Pancreas (tissue), 10 donors: ENCODE measurements at regions not wholly inside any gene's neighbourhood (a gene's known extent, or its start where the extent isn't known, plus 50 kb on each side); places are given as distances from the start of the nearest gene placed in this dataset.

ENCODE experiments used
- ATAC-seq, 4 donors: fragments of 200-7000 bp; cut with Tn5 transposase; one replicate each; pipeline versions ENCODE4 v1.8.0 to v1.9.1; 2020; ENCODE audit warnings: mild to moderate bottlenecking in 4 of 4, moderate library complexity in 4 of 4
- DNase-seq, 6 donors: peaks; one replicate each; pipeline ENCODE4 v3.0.0-alpha.2; 2020
- FAIRE-seq: peaks from 2 replicates; lab custom pipeline; 2012; peaks lifted over from hg19 to GRCh38; lab: Jason Lieb, UNC
- H3K27ac ChIP-seq, 4 donors: fragments of 200-600 bp; sonication (generic); 1 replicate in 3 of 4; 2 replicates in 1 of 4; pipeline versions ENCODE4 v1.5.0 to v1.8.0; 2020
- H3K27me3 ChIP-seq, 4 donors: fragments of 200-600 bp; one replicate each; pipeline ENCODE4 v1.8.0; 2021
- H3K36me3 ChIP-seq, 3 donors: fragments of 200-600 bp; sonication (generic) in 1 of 3; one replicate each; pipeline versions ENCODE4 v1.5.0 to v1.8.0; 2020 to 2021
- H3K4me1 ChIP-seq, 3 donors: fragments of 200-600 bp; one replicate each; pipeline ENCODE4 v1.8.0; 2021
- H3K4me3 ChIP-seq, 4 donors: fragments of 200-600 bp; sonication (generic) in 2 of 4; one replicate each; pipeline versions ENCODE4 v1.5.0 to v1.8.0; 2020 to 2021
- H3K9me3 ChIP-seq, 4 donors: fragments of 200-600 bp; one replicate each; pipeline ENCODE4 v1.8.0; 2021
- WGBS, 2 donors: extraction: QIAGEN DNeasy Blood & Tissue Kit; methylation state at CpG; one replicate each; pipeline ENCODE4 v1.1.7; 2013; 5-methylcytosine and 5-hydroxymethylcytosine counted together
- intact Hi-C, 3 donors: fragments of 100-400 bp; cut with DNase I; formaldehyde crosslinking; loops; one replicate each; pipeline versions ENCODE4 v1.11.1 to v1.14.2; 2022
- TF ChIP-seq, protein P1 (sequence below), 4 donors: fragments of 200-600 bp; sonication (generic) in 3 of 4; IDR thresholded peaks; one replicate each; pipeline versions ENCODE4 v1.5.0 to v1.8.0; 2021; ENCODE audit warnings: antibody characterized with exemption in 4 of 4
- donor health status: healthy with polysubstance abuse.
- donor health status: DM: no; HTN: no; CAD: no; lungs with moderate emphysema.
- donor health status: DM: no; HTN: no; CAD: no.
- donor health status: control.
- donor health status: control.
- donor health status: Bipolar disorder and iron deficiency.
- donor health status: DM: yes; HTN: yes; CAD: no.
- donor health status: DM: no; HTN: no; CAD: no.
- donor health status: DM: no; HTN: no; CAD: no.
- donor health status: DM: yes; HTN: yes; CAD: no.

DNA sequence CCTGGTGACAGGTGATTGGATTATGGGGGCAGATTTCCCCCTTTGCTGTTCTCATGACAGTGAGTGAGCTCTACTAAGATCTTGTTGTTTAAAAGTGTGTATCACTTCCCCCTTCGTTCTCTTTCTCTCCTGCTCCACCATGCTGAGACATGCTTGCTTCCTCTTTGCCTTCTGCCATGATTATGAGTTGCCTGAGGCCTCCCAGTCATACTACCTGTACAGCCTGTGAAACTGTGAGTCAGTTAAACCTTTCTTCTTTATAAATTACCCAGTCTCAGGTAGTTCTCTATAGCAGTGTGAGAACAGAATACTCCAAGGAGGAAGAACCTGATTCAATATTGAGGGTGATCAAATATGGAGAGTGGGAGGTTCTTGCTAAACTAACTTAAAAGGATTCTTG is 724.9 kb downstream of the DOK5 start:
- ATAC-seq = no peak
- Histone ChIP-seq H3K27ac (no peak overlapping the region), H3K36me3 (no peaks in the 10 kb centered on the region), H3K4me1 (no peaks in the 10 kb centered on the region), H3K4me3 (no peak overlapping the region), H3K27me3 (no peaks in the 10 kb centered on the region), H3K9me3 (no peaks in the 10 kb centered on the region)
- DNase-seq = no peak
- no peak for FAIRE-seq
- WGBS, 2 donors = 72 to 79% methylated on average over 1 of the region's 1 CpG
- TF ChIP-seq, protein P1, sequence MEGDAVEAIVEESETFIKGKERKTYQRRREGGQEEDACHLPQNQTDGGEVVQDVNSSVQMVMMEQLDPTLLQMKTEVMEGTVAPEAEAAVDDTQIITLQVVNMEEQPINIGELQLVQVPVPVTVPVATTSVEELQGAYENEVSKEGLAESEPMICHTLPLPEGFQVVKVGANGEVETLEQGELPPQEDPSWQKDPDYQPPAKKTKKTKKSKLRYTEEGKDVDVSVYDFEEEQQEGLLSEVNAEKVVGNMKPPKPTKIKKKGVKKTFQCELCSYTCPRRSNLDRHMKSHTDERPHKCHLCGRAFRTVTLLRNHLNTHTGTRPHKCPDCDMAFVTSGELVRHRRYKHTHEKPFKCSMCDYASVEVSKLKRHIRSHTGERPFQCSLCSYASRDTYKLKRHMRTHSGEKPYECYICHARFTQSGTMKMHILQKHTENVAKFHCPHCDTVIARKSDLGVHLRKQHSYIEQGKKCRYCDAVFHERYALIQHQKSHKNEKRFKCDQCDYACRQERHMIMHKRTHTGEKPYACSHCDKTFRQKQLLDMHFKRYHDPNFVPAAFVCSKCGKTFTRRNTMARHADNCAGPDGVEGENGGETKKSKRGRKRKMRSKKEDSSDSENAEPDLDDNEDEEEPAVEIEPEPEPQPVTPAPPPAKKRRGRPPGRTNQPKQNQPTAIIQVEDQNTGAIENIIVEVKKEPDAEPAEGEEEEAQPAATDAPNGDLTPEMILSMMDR (IDR thresholded peaks at IDR 0.05) = no peak
- intact Hi-C loops = no loop called here

DNA sequence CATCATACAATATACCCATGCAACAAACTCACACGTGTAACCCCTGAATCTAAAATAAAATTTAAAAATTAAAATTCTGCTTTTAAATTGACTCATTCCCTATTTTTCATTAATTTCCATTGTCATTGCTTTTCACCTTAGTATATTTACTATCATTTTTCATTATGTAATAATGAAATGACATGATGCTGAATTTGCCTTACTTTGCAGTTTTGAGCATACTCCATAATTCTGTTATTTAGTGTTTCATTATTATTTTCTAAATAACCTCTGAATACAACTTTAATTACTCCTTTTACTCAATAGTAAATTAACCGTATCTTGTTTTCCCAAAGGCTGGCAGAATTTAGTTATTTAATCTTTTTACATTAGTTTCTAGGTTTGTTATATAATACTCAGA is 719.6 kb downstream of the DOK5 start:
- H3K4me3 ChIP-seq = no peak overlapping the region
- no peak for DNase-seq
- intact Hi-C loops = no loop called here
- H3K36me3 ChIP-seq = no peaks in the 10 kb centered on the region
- FAIRE-seq = peak; percentile 9
- TF ChIP-seq, protein P1 (IDR thresholded peaks at IDR 0.05) = no peak
- H3K27ac ChIP-seq = no peak overlapping the region
- no peaks in the 10 kb centered on the region for H3K9me3 ChIP-seq
- ATAC-seq = no peak
- no peaks in the 10 kb centered on the region for H3K4me1 ChIP-seq
- WGBS, 2 donors = 41 to 88% methylated on average over 2 of the region's 2 CpGs
- no peaks in the 10 kb centered on the region for H3K27me3 ChIP-seq

DNA sequence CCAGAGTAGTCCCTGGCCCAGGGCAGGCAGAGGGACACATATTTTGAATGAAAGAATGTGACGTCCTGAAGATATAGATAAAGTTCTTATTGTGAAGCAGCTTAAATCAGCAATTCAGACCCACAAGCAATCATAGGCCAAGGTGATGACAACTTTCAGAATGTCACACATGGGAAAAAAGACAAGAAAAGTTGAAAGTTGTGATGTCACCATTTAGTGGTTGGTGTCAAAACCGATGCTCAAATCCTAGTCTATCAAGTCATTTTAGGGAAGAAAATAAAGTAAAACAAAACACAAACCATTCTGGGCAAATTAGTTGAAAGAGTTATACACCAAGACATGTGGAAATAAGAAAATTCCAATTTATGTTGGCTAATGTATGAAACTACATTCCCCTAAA is 710.8 kb downstream of the DOK5 start:
- Histone ChIP-seq H3K36me3 (no peaks in the 10 kb centered on the region), H3K4me1 (no peaks in the 10 kb centered on the region), H3K27ac (no peak overlapping the region), H3K9me3 (no peaks in the 10 kb centered on the region), H3K27me3 (no peaks in the 10 kb centered on the region), H3K4me3 (no peak overlapping the region)
- WGBS, 2 donors = 49% methylated on average over 2 of the region's 2 CpGs
- intact Hi-C loops = no loop called here
- ATAC-seq (no peak), DNase-seq (no peak), FAIRE-seq (no peak)
- TF ChIP-seq, protein P1 (IDR thresholded peaks at IDR 0.05) = no peak

DNA sequence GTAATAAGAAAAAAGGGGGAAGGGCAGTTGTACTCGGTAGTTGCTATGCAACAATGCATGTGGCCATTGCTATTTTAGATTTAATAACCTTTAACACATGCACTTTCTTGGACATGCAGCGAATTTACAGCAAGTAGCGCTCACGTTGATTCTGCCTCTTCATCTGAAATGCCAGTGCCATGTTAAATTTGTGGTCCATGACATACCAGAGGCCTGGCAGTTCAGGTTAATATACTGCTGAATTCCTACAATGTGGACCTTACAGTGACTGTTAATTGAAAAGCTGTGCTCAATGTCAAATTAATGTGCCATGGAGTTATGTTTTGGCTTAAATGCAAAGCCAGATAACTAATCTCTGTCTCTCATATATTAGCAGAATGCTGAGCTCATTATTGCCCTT is 699.7 kb downstream of the DOK5 start:
- Histone ChIP-seq H3K9me3 (no peaks in the 10 kb centered on the region), H3K36me3 (no peaks in the 10 kb centered on the region), H3K4me3 (no peak overlapping the region), H3K4me1 (no peaks in the 10 kb centered on the region), H3K27me3 (no peaks in the 10 kb centered on the region), H3K27ac (no peak overlapping the region)
- intact Hi-C loops = no loop called here
- DNase-seq (no peak), ATAC-seq (no peak), FAIRE-seq (no peak)
- WGBS, 2 donors = 62 to 80% methylated on average over 4 of the region's 4 CpGs
- TF ChIP-seq, protein P1 (IDR thresholded peaks at IDR 0.05) = no peak

DNA sequence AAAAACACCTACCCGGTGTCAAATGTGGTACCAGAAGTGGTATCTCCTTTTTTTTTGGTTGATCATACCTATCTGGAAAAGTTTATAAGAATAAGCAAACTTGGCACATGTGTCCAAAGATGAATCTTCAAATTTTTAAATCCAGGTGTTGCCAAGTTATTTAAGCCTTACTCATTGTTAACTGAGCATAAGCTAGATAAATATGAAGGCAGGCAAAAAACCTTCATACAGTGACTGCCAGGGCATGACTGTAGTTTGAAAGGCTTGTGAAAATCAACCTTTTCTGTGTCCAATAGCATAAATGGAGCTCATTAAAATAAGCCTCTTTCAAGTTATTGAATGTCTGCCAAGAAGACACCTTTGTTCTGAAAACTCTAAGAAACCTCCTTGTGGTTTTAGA is 699.2 kb downstream of the DOK5 start:
- FAIRE-seq (no peak), ATAC-seq (no peak), DNase-seq (no peak)
- H3K36me3 ChIP-seq = no peaks in the 10 kb centered on the region
- H3K27me3 ChIP-seq = no peaks in the 10 kb centered on the region
- no peaks in the 10 kb centered on the region for H3K9me3 ChIP-seq
- H3K27ac ChIP-seq = no peak overlapping the region
- H3K4me1 ChIP-seq = no peaks in the 10 kb centered on the region
- no peak overlapping the region for H3K4me3 ChIP-seq
- WGBS, 2 donors = 58 to 75% methylated on average over 1 of the region's 1 CpG
- intact Hi-C loops = no loop called here
- TF ChIP-seq, protein P1 (IDR thresholded peaks at IDR 0.05) = no peak
